ENCODE measurements at regions not wholly inside any gene's neighbourhood (a gene's known extent, or its start where the extent isn't known, plus 50 kb on each side); places are given as distances from the start of the nearest gene placed in this dataset.

- H3K27me3 Mint-ChIP-seq: no peaks in the 10 kb centered on the region
- H3K27ac Mint-ChIP-seq: no peak overlapping the region
- H3K9me3 Mint-ChIP-seq: peaks cover 0 to 6% (median 0%) of the 10 kb centered on the region in 7 donors
- ATAC-seq (ENCODE audit: low read depth in 2 of 2) (no peak), DNase-seq (no peak)
- no peak overlapping the region for H3K4me3 Mint-ChIP-seq
- Histone ChIP-seq H3K9me3 (ENCODE audit: control insufficient read depth in 2 of 2, low read length in 2 of 2) (no peaks in the 10 kb centered on the region), H3K27ac (ENCODE audit: insufficient read depth, low read length, poor library complexity, severe bottlenecking) (no peak overlapping the region), H3K27me3 (ENCODE audit: control insufficient read depth, insufficient read depth, low read length) (no peaks in the 10 kb centered on the region), H3K36me3 (ENCODE audit: control insufficient read depth, insufficient read depth, low read length) (no peaks in the 10 kb centered on the region), H3K4me1 (ENCODE audit: control insufficient read depth, insufficient read depth, low read length, poor library complexity, severe bottlenecking) (no peaks in the 10 kb centered on the region), H3K4me3 (ENCODE audit: low read depth, low read length) (no peak overlapping the region)
- no peaks in the 10 kb centered on the region for H3K4me1 Mint-ChIP-seq
- H3K36me3 Mint-ChIP-seq: no peaks in the 10 kb centered on the region
Measured at GRCh38 chr10:3391657-3392056, 219.1 kb upstream of the PITRM1 start.

- DNase-seq: no peak
- H3K4me1 ChIP-seq (ENCODE audit: control insufficient read depth, insufficient read depth, low read length, poor library complexity, severe bottlenecking): no peaks in the 10 kb centered on the region
- Mint-ChIP-seq H3K36me3 (no peaks in the 10 kb centered on the region), H3K27me3 (no peaks in the 10 kb centered on the region), H3K9me3 (peaks cover 0 to 17% (median 12%) of the 10 kb centered on the region in 7 donors), H3K27ac (no peak overlapping the region), H3K4me3 (no peak overlapping the region), H3K4me1 (no peaks in the 10 kb centered on the region)
- no peaks in the 10 kb centered on the region for H3K27me3 ChIP-seq (ENCODE audit: control insufficient read depth, insufficient read depth, low read length)
- ATAC-seq (ENCODE audit: low read depth in 2 of 2): no peak
- H3K9me3 ChIP-seq (ENCODE audit: control insufficient read depth in 2 of 2, low read length in 2 of 2): peaks cover 4 to 11% of the 10 kb centered on the region in 2 experiments
- H3K27ac ChIP-seq (ENCODE audit: insufficient read depth, low read length, poor library complexity, severe bottlenecking): no peak overlapping the region
- H3K36me3 ChIP-seq (ENCODE audit: control insufficient read depth, insufficient read depth, low read length): no peaks in the 10 kb centered on the region
- no peak overlapping the region for H3K4me3 ChIP-seq (ENCODE audit: low read depth, low read length)
Measured at GRCh38 chr10:3389130-3389529, 216.5 kb upstream of the PITRM1 start.

GRCh38 chr10:3385487-3385886 is 212.9 kb upstream of the PITRM1 start:
- Histone ChIP-seq H3K27me3 (ENCODE audit: control insufficient read depth, insufficient read depth, low read length) (no peaks in the 10 kb centered on the region), H3K36me3 (ENCODE audit: control insufficient read depth, insufficient read depth, low read length) (no peaks in the 10 kb centered on the region), H3K27ac (ENCODE audit: insufficient read depth, low read length, poor library complexity, severe bottlenecking) (no peak overlapping the region), H3K9me3 (ENCODE audit: control insufficient read depth in 2 of 2, low read length in 2 of 2) (peaks cover 4 to 11% of the 10 kb centered on the region in 2 experiments), H3K4me3 (ENCODE audit: low read depth, low read length) (no peak overlapping the region), H3K4me1 (ENCODE audit: control insufficient read depth, insufficient read depth, low read length, poor library complexity, severe bottlenecking) (no peaks in the 10 kb centered on the region)
- H3K27ac Mint-ChIP-seq: no peak overlapping the region
- peaks cover 8% of the 10 kb centered on the region for H3K27me3 Mint-ChIP-seq
- no peak for DNase-seq
- no peak overlapping the region for H3K4me3 Mint-ChIP-seq
- H3K9me3 Mint-ChIP-seq: peaks cover 0 to 17% (median 12%) of the 10 kb centered on the region in 7 donors
- H3K36me3 Mint-ChIP-seq: no peaks in the 10 kb centered on the region
- H3K4me1 Mint-ChIP-seq: no peaks in the 10 kb centered on the region
- no peak for ATAC-seq (ENCODE audit: low read depth in 2 of 2)

GRCh38 chr10:3382092-3382491 is 209.5 kb upstream of the PITRM1 start:
- no peak overlapping the region for H3K27ac ChIP-seq (ENCODE audit: insufficient read depth, low read length, poor library complexity, severe bottlenecking)
- H3K9me3 Mint-ChIP-seq: peaks cover 0 to 17% (median 12%) of the 10 kb centered on the region in 7 donors
- no peaks in the 10 kb centered on the region for H3K4me1 Mint-ChIP-seq
- no peaks in the 10 kb centered on the region for H3K36me3 ChIP-seq (ENCODE audit: control insufficient read depth, insufficient read depth, low read length)
- H3K9me3 ChIP-seq (ENCODE audit: control insufficient read depth in 2 of 2, low read length in 2 of 2): peaks cover 7 to 11% of the 10 kb centered on the region in 2 experiments
- H3K4me3 Mint-ChIP-seq: no peak overlapping the region
- H3K27me3 ChIP-seq (ENCODE audit: control insufficient read depth, insufficient read depth, low read length): no peaks in the 10 kb centered on the region
- ATAC-seq (ENCODE audit: low read depth in 2 of 2): no peak
- peaks cover 8% of the 10 kb centered on the region for H3K27me3 Mint-ChIP-seq
- no peak overlapping the region for H3K27ac Mint-ChIP-seq
- no peak overlapping the region for H3K4me3 ChIP-seq (ENCODE audit: low read depth, low read length)
- no peaks in the 10 kb centered on the region for H3K4me1 ChIP-seq (ENCODE audit: control insufficient read depth, insufficient read depth, low read length, poor library complexity, severe bottlenecking)
- H3K36me3 Mint-ChIP-seq: no peaks in the 10 kb centered on the region
- no peak for DNase-seq

- Histone ChIP-seq H3K27ac (ENCODE audit: insufficient read depth, low read length, poor library complexity, severe bottlenecking) (no peak overlapping the region), H3K36me3 (ENCODE audit: control insufficient read depth, insufficient read depth, low read length) (no peaks in the 10 kb centered on the region), H3K9me3 (ENCODE audit: control insufficient read depth in 2 of 2, low read length in 2 of 2) (peaks cover 4 to 7% of the 10 kb centered on the region in 2 experiments), H3K4me3 (ENCODE audit: low read depth, low read length) (no peak overlapping the region), H3K4me1 (ENCODE audit: control insufficient read depth, insufficient read depth, low read length, poor library complexity, severe bottlenecking) (no peaks in the 10 kb centered on the region), H3K27me3 (ENCODE audit: control insufficient read depth, insufficient read depth, low read length) (no peaks in the 10 kb centered on the region)
- DNase-seq (no peak), ATAC-seq (ENCODE audit: low read depth in 2 of 2) (no peak)
- Mint-ChIP-seq H3K4me3 (no peak overlapping the region), H3K27ac (no peak overlapping the region), H3K27me3 (peaks cover 8% of the 10 kb centered on the region), H3K9me3 (peaks cover 0 to 11% (median 7%) of the 10 kb centered on the region in 7 donors), H3K4me1 (no peaks in the 10 kb centered on the region), H3K36me3 (no peaks in the 10 kb centered on the region)
Measured at GRCh38 chr10:3380406-3381050, 207.9 kb upstream of the PITRM1 start.

GRCh38 chr10:3376631-3377030 is 204.0 kb upstream of the PITRM1 start:
- no peak overlapping the region for H3K4me3 ChIP-seq (ENCODE audit: low read depth, low read length)
- no peaks in the 10 kb centered on the region for H3K36me3 Mint-ChIP-seq
- H3K9me3 ChIP-seq (ENCODE audit: control insufficient read depth in 2 of 2, low read length in 2 of 2): peaks cover 0 to 4% of the 10 kb centered on the region in 2 experiments
- no peaks in the 10 kb centered on the region for H3K4me1 ChIP-seq (ENCODE audit: control insufficient read depth, insufficient read depth, low read length, poor library complexity, severe bottlenecking)
- no peak overlapping the region for H3K27ac Mint-ChIP-seq
- no peak overlapping the region for H3K27ac ChIP-seq (ENCODE audit: insufficient read depth, low read length, poor library complexity, severe bottlenecking)
- DNase-seq (no peak), ATAC-seq (ENCODE audit: low read depth in 2 of 2) (no peak)
- H3K36me3 ChIP-seq (ENCODE audit: control insufficient read depth, insufficient read depth, low read length): no peaks in the 10 kb centered on the region
- no peak overlapping the region for H3K4me3 Mint-ChIP-seq
- H3K27me3 Mint-ChIP-seq: peaks cover 4% of the 10 kb centered on the region
- no peaks in the 10 kb centered on the region for H3K4me1 Mint-ChIP-seq
- no peaks in the 10 kb centered on the region for H3K27me3 ChIP-seq (ENCODE audit: control insufficient read depth, insufficient read depth, low read length)
- H3K9me3 Mint-ChIP-seq: no peaks in the 10 kb centered on the region

- Mint-ChIP-seq H3K27ac (no peak overlapping the region), H3K9me3 (no peaks in the 10 kb centered on the region), H3K4me3 (no peak overlapping the region), H3K27me3 (peaks cover under 1% of the 10 kb centered on the region), H3K4me1 (no peaks in the 10 kb centered on the region), H3K36me3 (no peaks in the 10 kb centered on the region)
- H3K4me3 ChIP-seq (ENCODE audit: low read depth, low read length): no peak overlapping the region
- DNase-seq (no peak), ATAC-seq (ENCODE audit: low read depth in 2 of 2) (no peak)
- H3K4me1 ChIP-seq (ENCODE audit: control insufficient read depth, insufficient read depth, low read length, poor library complexity, severe bottlenecking): no peaks in the 10 kb centered on the region
- no peaks in the 10 kb centered on the region for H3K36me3 ChIP-seq (ENCODE audit: control insufficient read depth, insufficient read depth, low read length)
- peaks cover 0 to 4% of the 10 kb centered on the region in 2 experiments for H3K9me3 ChIP-seq (ENCODE audit: control insufficient read depth in 2 of 2, low read length in 2 of 2)
- H3K27ac ChIP-seq (ENCODE audit: insufficient read depth, low read length, poor library complexity, severe bottlenecking): no peak overlapping the region
- H3K27me3 ChIP-seq (ENCODE audit: control insufficient read depth, insufficient read depth, low read length): no peaks in the 10 kb centered on the region
Measured at GRCh38 chr10:3375505-3375904, 202.9 kb upstream of the PITRM1 start.

- DNase-seq (no peak), ATAC-seq (ENCODE audit: low read depth in 2 of 2) (no peak)
- H3K36me3 ChIP-seq (ENCODE audit: control insufficient read depth, insufficient read depth, low read length): no peaks in the 10 kb centered on the region
- H3K27me3 Mint-ChIP-seq: no peaks in the 10 kb centered on the region
- H3K36me3 Mint-ChIP-seq: no peaks in the 10 kb centered on the region
- H3K4me3 Mint-ChIP-seq: no peak overlapping the region
- H3K4me1 Mint-ChIP-seq: no peaks in the 10 kb centered on the region
- H3K27ac Mint-ChIP-seq: no peak overlapping the region
- H3K9me3 ChIP-seq (ENCODE audit: control insufficient read depth in 2 of 2, low read length in 2 of 2): peaks cover 0 to 2% of the 10 kb centered on the region in 2 experiments
- H3K27ac ChIP-seq (ENCODE audit: insufficient read depth, low read length, poor library complexity, severe bottlenecking): no peak overlapping the region
- H3K27me3 ChIP-seq (ENCODE audit: control insufficient read depth, insufficient read depth, low read length): no peaks in the 10 kb centered on the region
- H3K9me3 Mint-ChIP-seq: no peaks in the 10 kb centered on the region
- H3K4me1 ChIP-seq (ENCODE audit: control insufficient read depth, insufficient read depth, low read length, poor library complexity, severe bottlenecking): no peaks in the 10 kb centered on the region
- no peak overlapping the region for H3K4me3 ChIP-seq (ENCODE audit: low read depth, low read length)
Measured at GRCh38 chr10:3374914-3375313, 202.3 kb upstream of the PITRM1 start.
